ENCODE measurements at regions not wholly inside any gene's neighbourhood (a gene's known extent, or its start where the extent isn't known, plus 50 kb on each side); places are given as distances from the start of the nearest gene placed in this dataset.

GRCh38 chr4:158025131-158025530, 147.7 kb downstream of the GASK1B start:
- Histone ChIP-seq H3K27ac (no peak overlapping the region), H3K36me3 (replicated peaks) (no peaks in the 10 kb centered on the region), H3K4me3 (ENCODE audit: low read depth, low read length) (no peak overlapping the region), H3K27me3 (replicated peaks) (no peaks in the 10 kb centered on the region)
- DNase-seq: peak; percentile 21
- no peak for TF ChIP-seq CTCF (IDR thresholded peaks at IDR 0.05; ENCODE audit: low read depth, low read length, missing control alignments)
- in situ Hi-C loops (cut with HindIII; ENCODE audit: low pct_ligation_motif_present, low sequenced_read_pairs): no loop called here

GRCh38 chr4:158020734-158021346, 152.0 kb downstream of the GASK1B start:
- no peak for TF ChIP-seq CTCF (IDR thresholded peaks at IDR 0.05; ENCODE audit: low read depth, low read length, missing control alignments)
- peak; percentile 73 for DNase-seq
- no peak overlapping the region for H3K4me3 ChIP-seq (ENCODE audit: low read depth, low read length)
- H3K36me3 ChIP-seq (replicated peaks): no peaks in the 10 kb centered on the region
- in situ Hi-C loops (cut with HindIII; ENCODE audit: low pct_ligation_motif_present, low sequenced_read_pairs): no loop called here
- H3K27ac ChIP-seq: peak overlapping the region; percentile 94
- no peaks in the 10 kb centered on the region for H3K27me3 ChIP-seq (replicated peaks)

GRCh38 chr4:158020176-158020575, 152.6 kb downstream of the GASK1B start:
- no peak for TF ChIP-seq CTCF (IDR thresholded peaks at IDR 0.05; ENCODE audit: low read depth, low read length, missing control alignments)
- Histone ChIP-seq H3K27ac (peak overlapping the region; percentile 94), H3K4me3 (ENCODE audit: low read depth, low read length) (no peak overlapping the region), H3K36me3 (replicated peaks) (no peaks in the 10 kb centered on the region), H3K27me3 (replicated peaks) (no peaks in the 10 kb centered on the region)
- in situ Hi-C loops (cut with HindIII; ENCODE audit: low pct_ligation_motif_present, low sequenced_read_pairs): no loop called here
- DNase-seq: peak; percentile 90

- Histone ChIP-seq H3K27me3 (replicated peaks) (no peaks in the 10 kb centered on the region), H3K4me3 (ENCODE audit: low read depth, low read length) (no peak overlapping the region), H3K27ac (no peak overlapping the region), H3K36me3 (replicated peaks) (no peaks in the 10 kb centered on the region)
- in situ Hi-C loops (cut with HindIII; ENCODE audit: low pct_ligation_motif_present, low sequenced_read_pairs): no loop called here
- TF ChIP-seq CTCF (IDR thresholded peaks at IDR 0.05; ENCODE audit: low read depth, low read length, missing control alignments): no peak
- no peak for DNase-seq
These were observed 154.0 kb downstream of the GASK1B start for GRCh38 chr4:158018831-158019230.

- no peak for TF ChIP-seq CTCF (IDR thresholded peaks at IDR 0.05; ENCODE audit: low read depth, low read length, missing control alignments)
- no peaks in the 10 kb centered on the region for H3K27me3 ChIP-seq (replicated peaks)
- DNase-seq: no peak
- in situ Hi-C loops (cut with HindIII; ENCODE audit: low pct_ligation_motif_present, low sequenced_read_pairs): no loop called here
- H3K27ac ChIP-seq: no peak overlapping the region
- no peaks in the 10 kb centered on the region for H3K36me3 ChIP-seq (replicated peaks)
- no peak overlapping the region for H3K4me3 ChIP-seq (ENCODE audit: low read depth, low read length)
These were observed 154.5 kb downstream of the GASK1B start for GRCh38 chr4:158018221-158018830.

- H3K27ac ChIP-seq: peak overlapping the region; percentile 23
- no peaks in the 10 kb centered on the region for H3K36me3 ChIP-seq (replicated peaks)
- H3K4me3 ChIP-seq (ENCODE audit: low read depth, low read length): no peak overlapping the region
- TF ChIP-seq CTCF (IDR thresholded peaks at IDR 0.05; ENCODE audit: low read depth, low read length, missing control alignments): no peak
- peak; percentile 35 for DNase-seq
- in situ Hi-C loops (cut with HindIII; ENCODE audit: low pct_ligation_motif_present, low sequenced_read_pairs): no loop called here
- no peaks in the 10 kb centered on the region for H3K27me3 ChIP-seq (replicated peaks)
These were observed 156.3 kb downstream of the GASK1B start for GRCh38 chr4:158016511-158016910.
